ENCODE measurements at regions not wholly inside any gene's neighbourhood (a gene's known extent, or its start where the extent isn't known, plus 50 kb on each side); places are given as distances from the start of the nearest gene placed in this dataset.
A peak's percentile ranks its signal among the peaks of the same experiment; 100 is the strongest.

- DNase-seq (ENCODE audit: low spot score) (no peak), ATAC-seq (no peak)
- no peaks in the 10 kb centered on the region for H3K9me3 Mint-ChIP-seq
- H3K36me3 Mint-ChIP-seq, result no peaks in the 10 kb centered on the region
- no peak overlapping the region for H3K4me3 Mint-ChIP-seq
- H3K27me3 Mint-ChIP-seq, result peaks cover 0 to 10% of the 10 kb centered on the region in 2 donors
- no peak overlapping the region for H3K27ac Mint-ChIP-seq
- H3K4me1 Mint-ChIP-seq (ENCODE audit: low read depth in 2 of 2), result no peaks in the 10 kb centered on the region
Measured at GRCh38 chr20:12893019-12893418, 115.8 kb upstream of the SPTLC3 start.

DNA sequence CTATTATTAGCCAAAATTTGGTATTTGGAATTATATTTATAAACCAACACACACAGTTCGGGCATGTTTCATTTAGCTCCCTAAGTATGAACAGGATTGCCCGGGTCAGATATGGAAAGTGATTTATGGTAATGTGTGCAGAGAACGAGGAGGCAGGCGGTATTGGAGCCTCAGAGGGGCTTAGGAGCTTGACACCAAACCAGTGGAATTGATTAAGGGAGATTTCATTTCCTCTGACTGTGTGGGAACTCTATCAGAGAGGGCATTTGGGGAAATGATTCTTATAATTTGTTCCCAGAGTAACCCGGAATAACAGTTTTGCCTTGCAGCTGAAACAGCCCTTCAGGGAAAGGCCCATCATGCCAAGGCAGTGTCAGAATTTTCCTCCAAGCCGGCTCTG, 115.1 kb upstream of the SPTLC3 start:
- no peaks in the 10 kb centered on the region for H3K36me3 Mint-ChIP-seq
- H3K27ac Mint-ChIP-seq, result no peak overlapping the region
- peaks cover 0 to 10% of the 10 kb centered on the region in 2 donors for H3K27me3 Mint-ChIP-seq
- ATAC-seq (no peak), DNase-seq (ENCODE audit: low spot score) (no peak)
- no peak overlapping the region for H3K4me3 Mint-ChIP-seq
- H3K4me1 Mint-ChIP-seq (ENCODE audit: low read depth in 2 of 2), result no peaks in the 10 kb centered on the region
- H3K9me3 Mint-ChIP-seq, result no peaks in the 10 kb centered on the region

DNA sequence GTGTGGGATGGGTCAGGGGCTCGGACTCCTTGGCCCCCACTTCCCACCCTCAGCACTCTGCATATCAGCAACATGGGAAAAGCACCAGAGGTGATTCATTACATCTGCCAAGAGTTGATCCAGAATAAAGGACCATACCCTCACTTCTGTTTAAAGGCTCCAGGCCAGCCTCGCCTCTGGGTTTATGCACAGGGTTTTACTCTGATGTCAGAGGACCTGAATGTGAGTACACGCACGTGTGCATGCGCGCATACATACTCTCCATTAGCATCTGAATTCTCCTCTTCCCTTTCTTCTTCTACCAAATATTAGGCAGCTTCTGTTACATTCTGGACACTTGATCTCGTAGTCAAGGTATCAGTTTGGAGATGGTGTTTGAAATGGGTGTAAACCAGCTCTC, 114.7 kb upstream of the SPTLC3 start:
- no peak for DNase-seq (ENCODE audit: low spot score)
- no peaks in the 10 kb centered on the region for H3K36me3 Mint-ChIP-seq
- peaks cover 0 to 7% of the 10 kb centered on the region in 2 donors for H3K27me3 Mint-ChIP-seq
- H3K4me3 Mint-ChIP-seq, result no peak overlapping the region
- H3K27ac Mint-ChIP-seq, result no peak overlapping the region
- no peaks in the 10 kb centered on the region for H3K9me3 Mint-ChIP-seq
- no peak for ATAC-seq
- H3K4me1 Mint-ChIP-seq (ENCODE audit: low read depth in 2 of 2), result no peaks in the 10 kb centered on the region

- ATAC-seq (no peak), DNase-seq (ENCODE audit: low spot score) (no peak)
- H3K9me3 Mint-ChIP-seq, result no peaks in the 10 kb centered on the region
- peaks cover 0 to 2% of the 10 kb centered on the region in 2 donors for H3K27me3 Mint-ChIP-seq
- no peaks in the 10 kb centered on the region for H3K36me3 Mint-ChIP-seq
- no peak overlapping the region for H3K4me3 Mint-ChIP-seq
- no peak overlapping the region for H3K27ac Mint-ChIP-seq
- no peaks in the 10 kb centered on the region for H3K4me1 Mint-ChIP-seq (ENCODE audit: low read depth in 2 of 2)
Measured at GRCh38 chr20:12896180-12896579, 112.6 kb upstream of the SPTLC3 start.

DNA sequence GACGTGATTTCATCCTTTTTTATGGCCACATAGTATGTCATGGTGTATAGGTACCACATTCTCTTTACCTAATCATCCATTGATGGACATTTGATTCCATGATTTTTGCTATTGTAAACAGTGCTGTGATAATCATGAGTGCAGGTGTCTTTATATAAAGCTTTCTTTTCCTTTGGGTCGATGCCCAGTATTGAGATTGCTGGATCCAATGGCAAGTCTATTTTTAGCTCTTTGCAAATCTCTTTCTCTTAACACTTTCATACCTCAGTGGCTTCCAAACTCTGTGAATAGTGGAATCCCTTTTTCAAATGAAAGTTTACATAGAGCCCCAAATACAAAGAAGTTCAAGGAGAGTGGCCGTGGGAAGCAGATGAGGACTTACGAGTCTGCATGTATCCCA, 105.8 kb upstream of the SPTLC3 start:
- Mint-ChIP-seq H3K27me3 (peaks cover 0 to 3% of the 10 kb centered on the region in 2 donors), H3K27ac (no peak overlapping the region), H3K4me1 (ENCODE audit: low read depth in 2 of 2) (no peaks in the 10 kb centered on the region), H3K36me3 (no peaks in the 10 kb centered on the region), H3K4me3 (no peak overlapping the region), H3K9me3 (no peaks in the 10 kb centered on the region)
- ATAC-seq (no peak), DNase-seq (ENCODE audit: low spot score) (no peak)

GRCh38 chr20:12906361-12906760, 102.4 kb upstream of the SPTLC3 start:
- Mint-ChIP-seq H3K9me3 (no peaks in the 10 kb centered on the region), H3K27ac (no peak overlapping the region), H3K36me3 (no peaks in the 10 kb centered on the region), H3K27me3 (peaks cover 6 to 8% of the 10 kb centered on the region in 2 donors), H3K4me1 (ENCODE audit: low read depth in 2 of 2) (no peaks in the 10 kb centered on the region), H3K4me3 (no peak overlapping the region)
- DNase-seq (ENCODE audit: low spot score) (no peak), ATAC-seq (no peak)

- no peak overlapping the region for H3K27ac Mint-ChIP-seq
- no peaks in the 10 kb centered on the region for H3K9me3 Mint-ChIP-seq
- H3K4me1 Mint-ChIP-seq (ENCODE audit: low read depth in 2 of 2), result no peaks in the 10 kb centered on the region
- DNase-seq (ENCODE audit: low spot score) (no peak), ATAC-seq (no peak)
- H3K4me3 Mint-ChIP-seq, result no peak overlapping the region
- no peaks in the 10 kb centered on the region for H3K36me3 Mint-ChIP-seq
- peaks cover 6 to 17% of the 10 kb centered on the region in 2 donors for H3K27me3 Mint-ChIP-seq
Measured at GRCh38 chr20:12911372-12911771, 97.4 kb upstream of the SPTLC3 start.

GRCh38 chr20:12913781-12914443, 94.9 kb upstream of the SPTLC3 start:
- ATAC-seq (no peak), DNase-seq (ENCODE audit: low spot score) (no peak)
- Mint-ChIP-seq H3K27me3 (peaks cover 6 to 17% of the 10 kb centered on the region in 2 donors), H3K27ac (no peak overlapping the region), H3K4me1 (ENCODE audit: low read depth in 2 of 2) (no peaks in the 10 kb centered on the region), H3K4me3 (no peak overlapping the region), H3K9me3 (no peaks in the 10 kb centered on the region), H3K36me3 (no peaks in the 10 kb centered on the region)

DNA sequence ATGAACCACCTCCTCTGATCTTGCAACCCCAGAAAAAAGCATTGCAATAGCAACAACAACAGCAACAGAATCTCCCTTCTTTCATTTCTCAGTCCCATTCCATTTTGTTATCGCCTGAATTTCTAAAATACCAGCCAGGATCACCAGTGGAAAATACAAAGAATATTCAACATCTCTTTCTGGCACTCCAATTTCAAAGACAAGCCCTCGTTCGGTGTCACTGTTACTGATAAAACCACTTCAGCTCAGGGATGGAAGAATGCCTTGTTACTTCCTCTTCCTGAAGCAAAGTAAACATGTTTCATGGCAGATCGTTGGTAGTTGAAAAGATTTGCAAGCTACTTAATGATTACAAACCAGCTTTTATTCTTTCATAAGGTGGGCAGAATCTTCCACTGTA, 94.0 kb upstream of the SPTLC3 start:
- no peaks in the 10 kb centered on the region for H3K9me3 Mint-ChIP-seq
- no peak for ATAC-seq
- no peaks in the 10 kb centered on the region for H3K36me3 Mint-ChIP-seq
- peaks cover 6 to 17% of the 10 kb centered on the region in 2 donors for H3K27me3 Mint-ChIP-seq
- no peaks in the 10 kb centered on the region for H3K4me1 Mint-ChIP-seq (ENCODE audit: low read depth in 2 of 2)
- no peak for DNase-seq (ENCODE audit: low spot score)
- H3K4me3 Mint-ChIP-seq, result no peak overlapping the region
- H3K27ac Mint-ChIP-seq, result no peak overlapping the region

GRCh38 chr20:12916699-12917098, 92.1 kb upstream of the SPTLC3 start:
- ATAC-seq, result no peak
- Mint-ChIP-seq H3K36me3 (peaks cover 2% of the 10 kb centered on the region), H3K27me3 (peaks cover 0 to 9% of the 10 kb centered on the region in 2 donors), H3K27ac (no peak overlapping the region), H3K4me3 (no peak overlapping the region), H3K4me1 (ENCODE audit: low read depth in 2 of 2) (no peaks in the 10 kb centered on the region), H3K9me3 (peaks cover under 1% of the 10 kb centered on the region)
- no peak for DNase-seq (ENCODE audit: low spot score)

GRCh38 chr20:12924126-12924525, 84.6 kb upstream of the SPTLC3 start:
- H3K27me3 Mint-ChIP-seq, result no peaks in the 10 kb centered on the region
- H3K36me3 Mint-ChIP-seq, result peaks cover 6% of the 10 kb centered on the region
- no peak overlapping the region for H3K27ac Mint-ChIP-seq
- H3K4me1 Mint-ChIP-seq (ENCODE audit: low read depth in 2 of 2), result peaks cover 19 to 27% of the 10 kb centered on the region in 2 donors
- peaks cover 4% of the 10 kb centered on the region for H3K9me3 Mint-ChIP-seq
- no peak for DNase-seq (ENCODE audit: low spot score)
- ATAC-seq, result no peak
- H3K4me3 Mint-ChIP-seq, result no peak overlapping the region

GRCh38 chr20:12925210-12925755, 83.5 kb upstream of the SPTLC3 start:
- Mint-ChIP-seq H3K36me3 (peaks cover 6% of the 10 kb centered on the region), H3K27ac (no peak overlapping the region), H3K4me1 (ENCODE audit: low read depth in 2 of 2) (peaks cover 24 to 33% of the 10 kb centered on the region in 2 donors), H3K9me3 (peaks cover 4% of the 10 kb centered on the region), H3K27me3 (no peaks in the 10 kb centered on the region), H3K4me3 (no peak overlapping the region)
- ATAC-seq (peak; percentile 53 to 68), DNase-seq (ENCODE audit: low spot score) (no peak)

DNA sequence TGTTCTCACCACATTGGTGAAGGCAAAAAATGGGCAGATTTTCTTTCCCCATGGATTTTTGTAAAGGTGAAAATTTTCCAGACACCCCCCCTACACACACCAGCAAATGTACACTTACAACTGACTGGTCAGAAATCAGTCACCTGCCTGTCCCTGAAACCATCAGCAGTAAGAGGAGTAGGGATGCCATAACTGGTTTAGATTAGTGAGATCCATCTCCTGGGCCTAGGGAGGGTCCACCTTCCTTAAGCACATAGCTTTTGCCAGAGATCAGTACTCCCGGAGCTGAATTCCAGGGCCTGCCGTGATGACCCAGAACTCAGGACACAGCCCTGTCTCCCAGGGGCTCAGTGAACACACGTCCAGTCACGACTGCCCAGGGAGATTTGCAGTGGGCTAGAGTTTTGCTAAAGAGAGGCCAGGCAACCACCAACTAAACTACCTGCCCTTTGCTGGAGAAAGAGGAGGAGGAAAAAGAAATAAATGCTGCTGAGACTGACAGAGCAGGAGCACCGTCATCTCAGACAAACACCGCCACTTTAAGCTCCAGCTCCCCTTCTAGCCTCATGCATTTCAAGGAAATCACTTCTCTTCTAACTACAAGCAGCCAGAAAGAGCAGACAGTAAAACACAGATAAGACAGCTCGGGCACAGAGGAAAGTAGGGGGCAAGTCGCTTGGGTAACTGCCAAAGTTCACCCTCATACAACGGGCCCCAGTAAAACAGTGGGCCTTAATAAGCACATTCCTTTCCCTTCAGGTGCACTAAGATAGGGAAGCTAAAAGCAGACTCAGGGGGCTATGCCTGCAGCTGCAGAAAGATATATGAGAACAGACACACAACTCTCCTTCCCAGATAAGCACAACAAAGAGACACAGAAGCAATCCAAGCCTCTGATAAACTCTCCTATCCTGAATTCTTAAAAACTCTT, 82.6 kb upstream of the SPTLC3 start:
- no peak overlapping the region for H3K27ac Mint-ChIP-seq
- peaks cover 6% of the 10 kb centered on the region for H3K36me3 Mint-ChIP-seq
- peaks cover 4% of the 10 kb centered on the region for H3K9me3 Mint-ChIP-seq
- peaks cover 24 to 33% of the 10 kb centered on the region in 2 donors for H3K4me1 Mint-ChIP-seq (ENCODE audit: low read depth in 2 of 2)
- no peaks in the 10 kb centered on the region for H3K27me3 Mint-ChIP-seq
- ATAC-seq, result no peak
- H3K4me3 Mint-ChIP-seq, result no peak overlapping the region
- DNase-seq (ENCODE audit: low spot score), result no peak

- no peak for DNase-seq (ENCODE audit: low spot score)
- Mint-ChIP-seq H3K9me3 (no peaks in the 10 kb centered on the region), H3K36me3 (no peaks in the 10 kb centered on the region), H3K27me3 (no peaks in the 10 kb centered on the region), H3K4me1 (ENCODE audit: low read depth in 2 of 2) (peaks cover 24 to 33% of the 10 kb centered on the region in 2 donors), H3K4me3 (no peak overlapping the region), H3K27ac (no peak overlapping the region)
- ATAC-seq, result no peak
Measured at GRCh38 chr20:12927489-12927888, 81.3 kb upstream of the SPTLC3 start.

Measured in natural killer cell treated with Interleukin-12 subunit alpha and Interleukin-12 subunit beta and Interleukin-15 and Interleukin-18, amount 100 ng/mL, for 72 hours (primary cell).